ENCODE measurements at regions not wholly inside any gene's neighbourhood (a gene's known extent, or its start where the extent isn't known, plus 50 kb on each side); places are given as distances from the start of the nearest gene placed in this dataset.

- H3K36me3 ChIP-seq (ENCODE audit: control insufficient read depth, insufficient read depth, low read length) = no peaks in the 10 kb centered on the region
- TF ChIP-seq CTCF (IDR thresholded peaks at IDR 0.05) = no peak
- no peak overlapping the region for H2AFZ ChIP-seq
- no peaks in the 10 kb centered on the region for H3K27me3 ChIP-seq (ENCODE audit: control insufficient read depth, insufficient read depth, low read length)
- H3K9ac ChIP-seq = no peak overlapping the region
- H3K27ac ChIP-seq = no peak overlapping the region
- no peaks in the 10 kb centered on the region for H3K4me1 ChIP-seq
- H3K79me2 ChIP-seq = no peaks in the 10 kb centered on the region
- H3K4me3 ChIP-seq (ENCODE audit: low read depth, low read length) = no peak overlapping the region
- no peaks in the 10 kb centered on the region for H3K9me3 ChIP-seq (ENCODE audit: control insufficient read depth, low read length)
- no peak overlapping the region for H3K4me2 ChIP-seq (ENCODE audit: low read length)
These were observed 288.4 kb downstream of the NUAK1 start for GRCh38 chr12:105850103-105850968.

GRCh38 chr12:105852496-105852895 lies 286.3 kb downstream of the NUAK1 start:
- Histone ChIP-seq H3K4me3 (ENCODE audit: low read depth, low read length) (no peak overlapping the region), H3K79me2 (no peaks in the 10 kb centered on the region), H3K9ac (no peak overlapping the region), H3K4me2 (ENCODE audit: low read length) (peak overlapping the region; percentile 56), H2AFZ (no peak overlapping the region), H3K36me3 (ENCODE audit: control insufficient read depth, insufficient read depth, low read length) (no peaks in the 10 kb centered on the region), H3K4me1 (no peaks in the 10 kb centered on the region), H3K27ac (no peak overlapping the region), H3K27me3 (ENCODE audit: control insufficient read depth, insufficient read depth, low read length) (no peaks in the 10 kb centered on the region), H3K9me3 (ENCODE audit: control insufficient read depth, low read length) (no peaks in the 10 kb centered on the region)
- TF ChIP-seq CTCF (IDR thresholded peaks at IDR 0.05) = no peak

- no peaks in the 10 kb centered on the region for H3K9me3 ChIP-seq (ENCODE audit: control insufficient read depth, low read length)
- H3K9ac ChIP-seq = no peak overlapping the region
- no peaks in the 10 kb centered on the region for H3K4me1 ChIP-seq
- H3K36me3 ChIP-seq (ENCODE audit: control insufficient read depth, insufficient read depth, low read length) = no peaks in the 10 kb centered on the region
- no peak for TF ChIP-seq CTCF (IDR thresholded peaks at IDR 0.05)
- no peaks in the 10 kb centered on the region for H3K79me2 ChIP-seq
- H2AFZ ChIP-seq = no peak overlapping the region
- H3K4me2 ChIP-seq (ENCODE audit: low read length) = peak overlapping the region; percentile 56
- no peak overlapping the region for H3K4me3 ChIP-seq (ENCODE audit: low read depth, low read length)
- H3K27me3 ChIP-seq (ENCODE audit: control insufficient read depth, insufficient read depth, low read length) = no peaks in the 10 kb centered on the region
- no peak overlapping the region for H3K27ac ChIP-seq
These were observed 285.8 kb downstream of the NUAK1 start for GRCh38 chr12:105852951-105853350.

GRCh38 chr12:105854071-105854470 lies 284.7 kb downstream of the NUAK1 start:
- no peaks in the 10 kb centered on the region for H3K27me3 ChIP-seq (ENCODE audit: control insufficient read depth, insufficient read depth, low read length)
- no peak overlapping the region for H3K27ac ChIP-seq
- no peaks in the 10 kb centered on the region for H3K36me3 ChIP-seq (ENCODE audit: control insufficient read depth, insufficient read depth, low read length)
- H3K79me2 ChIP-seq = no peaks in the 10 kb centered on the region
- H2AFZ ChIP-seq = no peak overlapping the region
- H3K9ac ChIP-seq = no peak overlapping the region
- H3K4me3 ChIP-seq (ENCODE audit: low read depth, low read length) = no peak overlapping the region
- H3K9me3 ChIP-seq (ENCODE audit: control insufficient read depth, low read length) = no peaks in the 10 kb centered on the region
- H3K4me1 ChIP-seq = no peaks in the 10 kb centered on the region
- no peak for TF ChIP-seq CTCF (IDR thresholded peaks at IDR 0.05)
- H3K4me2 ChIP-seq (ENCODE audit: low read length) = no peak overlapping the region
